HG03060 (cell line): ENCODE measurements at regions not wholly inside any gene's neighbourhood (a gene's known extent, or its start where the extent isn't known, plus 50 kb on each side); places are given as distances from the start of the nearest gene placed in this dataset.

ENCODE experiments used
- ATAC-seq: cut with Tn5 transposase; IDR thresholded peaks from one replicate; pipeline ENCODE4 v1.9.1; 2021; ENCODE audit warnings: low read depth, moderate number of reproducible peaks; ENCODE audit not compliant: unreplicated experiment

- no peak for ATAC-seq
Measured at GRCh38 chr12:114913871-114914801, 230.2 kb upstream of the TBX3 start.

- no peak for ATAC-seq
Measured at GRCh38 chr12:114912811-114913210, 228.8 kb upstream of the TBX3 start.

DNA sequence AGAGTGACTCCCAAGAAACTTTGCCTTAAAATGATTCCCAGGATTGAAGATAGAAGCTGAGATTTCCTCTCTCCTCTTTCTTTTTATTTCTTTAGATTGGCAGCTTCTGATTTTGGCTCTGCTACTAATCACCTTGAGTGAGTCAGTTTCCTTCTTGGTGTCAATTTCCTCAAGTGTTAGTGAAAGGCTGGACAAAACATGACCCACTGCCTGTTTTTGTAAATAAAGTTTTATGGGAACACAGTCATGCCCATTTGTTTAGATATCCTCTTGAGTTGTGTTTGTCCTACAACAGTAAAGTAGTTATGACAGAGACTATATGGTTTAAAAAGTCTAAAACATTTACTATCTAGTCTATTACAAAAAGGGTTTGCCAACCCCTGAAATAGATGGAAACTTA is 227.2 kb upstream of the TBX3 start:
- no peak for ATAC-seq

GRCh38 chr12:114904254-114905003 is 220.5 kb upstream of the TBX3 start:
- ATAC-seq: no peak

GRCh38 chr12:114903083-114903691 is 219.2 kb upstream of the TBX3 start:
- ATAC-seq: no peak

DNA sequence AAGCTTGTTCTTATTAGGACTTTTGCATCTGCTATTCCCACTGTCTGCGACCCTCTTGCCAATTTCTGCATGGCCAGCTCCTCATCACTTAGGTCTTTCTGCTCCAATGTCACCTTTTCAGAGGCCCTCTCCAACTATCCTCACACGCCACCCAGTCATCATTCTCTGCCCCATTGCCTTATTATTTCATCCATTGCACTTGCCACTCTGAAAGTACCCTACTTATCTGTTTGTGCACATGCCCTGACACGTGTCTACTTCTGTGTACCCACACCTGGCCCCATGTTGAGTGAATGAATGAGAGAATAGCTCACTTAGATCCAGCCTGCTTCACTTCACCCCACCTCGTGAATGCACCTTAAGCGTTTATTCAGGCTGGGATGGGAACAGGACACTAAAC is 218.7 kb upstream of the TBX3 start:
- no peak for ATAC-seq

- ATAC-seq: no peak
Measured at GRCh38 chr12:114901316-114901715, 217.3 kb upstream of the TBX3 start.

- ATAC-seq: no peak
Measured at GRCh38 chr12:114898159-114898558, 214.2 kb upstream of the TBX3 start.

DNA sequence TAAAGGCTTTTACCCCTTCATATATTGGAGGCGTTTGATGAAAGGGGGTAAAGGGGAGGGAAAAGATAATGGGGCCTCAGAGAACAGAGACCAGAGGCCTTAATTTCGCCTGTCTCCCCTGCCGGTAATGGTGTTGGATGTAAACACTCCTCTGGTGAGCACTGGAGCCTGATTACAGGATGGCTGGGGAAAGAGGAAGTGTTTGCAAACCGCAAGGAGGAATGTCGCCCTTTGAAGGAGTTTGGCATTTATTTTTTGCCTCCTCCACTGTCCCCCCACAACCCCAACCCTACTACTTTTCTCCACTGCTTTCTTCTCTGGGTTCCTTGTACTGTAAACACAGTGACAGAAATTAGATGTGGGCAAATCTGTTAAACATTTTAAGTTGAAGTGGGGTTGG is 211.9 kb upstream of the TBX3 start:
- no peak for ATAC-seq

- no peak for ATAC-seq
Measured at GRCh38 chr12:114895081-114895480, 211.1 kb upstream of the TBX3 start.

- no peak for ATAC-seq
Measured at GRCh38 chr12:114894076-114894475, 210.1 kb upstream of the TBX3 start.

DNA sequence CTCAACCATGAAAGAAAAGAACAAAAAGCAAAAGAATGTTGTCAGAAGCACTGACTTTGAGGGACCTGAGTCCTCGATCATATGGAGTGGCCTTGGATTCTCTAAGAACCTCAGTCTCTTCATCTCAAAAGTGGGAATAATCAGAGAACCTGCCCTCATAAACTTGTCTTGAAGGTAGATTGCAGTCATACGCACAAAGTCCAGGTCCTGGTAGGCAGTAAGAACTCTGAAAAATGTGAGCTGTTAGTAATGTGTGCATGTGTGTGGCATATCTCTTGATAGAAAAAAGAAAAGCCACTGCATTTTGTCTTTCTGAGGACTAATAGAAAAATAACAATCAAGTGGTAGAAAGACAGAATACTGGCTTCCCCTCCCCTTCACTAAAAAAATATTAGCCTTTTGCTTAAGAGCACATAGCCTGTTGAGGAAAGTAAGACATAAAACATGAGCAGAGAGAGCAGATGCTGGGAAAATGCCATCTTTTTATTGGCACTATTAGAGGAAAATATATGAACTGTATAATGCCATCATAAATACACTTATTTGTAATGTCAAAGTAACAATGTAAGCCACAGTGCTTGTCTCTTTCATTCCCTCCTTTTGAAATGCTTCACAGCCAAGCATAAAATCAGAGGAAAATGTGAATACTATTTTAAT is 205.1 kb upstream of the TBX3 start:
- ATAC-seq: no peak

DNA sequence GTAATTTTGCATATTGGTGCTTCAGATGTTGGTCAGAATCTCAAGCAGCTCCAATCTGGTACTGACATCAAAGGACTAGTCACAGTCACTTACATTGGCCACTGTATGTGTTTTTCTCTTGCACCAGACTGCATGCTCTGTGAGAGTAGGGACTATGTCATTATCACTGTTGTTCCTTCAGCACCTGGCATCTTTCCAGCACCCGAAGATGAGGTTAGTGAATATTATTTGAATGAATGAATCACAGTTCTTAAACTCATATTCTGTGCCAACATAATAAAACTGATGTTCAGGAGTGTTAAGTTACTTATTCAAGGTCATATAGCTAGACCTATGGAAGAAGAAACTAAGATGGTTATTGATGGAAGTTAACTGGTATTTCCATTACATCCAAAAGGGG is 204.5 kb upstream of the TBX3 start:
- ATAC-seq: no peak

GRCh38 chr12:114885501-114885900 is 201.5 kb upstream of the TBX3 start:
- ATAC-seq: no peak

DNA sequence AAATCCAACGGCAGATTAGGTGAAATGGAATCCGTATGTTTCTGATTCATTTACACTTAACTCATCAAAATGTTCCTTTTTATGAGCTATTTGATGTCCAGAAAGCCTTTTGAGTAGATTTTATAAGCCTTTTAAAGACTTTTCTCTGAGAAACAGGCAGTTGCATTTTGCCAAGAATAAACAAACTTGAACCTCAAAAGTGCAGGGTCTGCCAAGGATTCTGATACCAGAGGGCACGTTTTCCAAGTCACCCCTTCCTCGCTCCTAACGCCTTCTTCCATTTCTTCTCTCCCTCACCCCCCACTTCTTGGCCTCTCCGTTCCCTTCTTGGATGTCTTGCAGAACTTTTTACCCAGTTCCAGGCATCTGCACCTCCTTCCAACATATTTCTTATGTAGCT is 200.6 kb upstream of the TBX3 start:
- ATAC-seq: no peak

DNA sequence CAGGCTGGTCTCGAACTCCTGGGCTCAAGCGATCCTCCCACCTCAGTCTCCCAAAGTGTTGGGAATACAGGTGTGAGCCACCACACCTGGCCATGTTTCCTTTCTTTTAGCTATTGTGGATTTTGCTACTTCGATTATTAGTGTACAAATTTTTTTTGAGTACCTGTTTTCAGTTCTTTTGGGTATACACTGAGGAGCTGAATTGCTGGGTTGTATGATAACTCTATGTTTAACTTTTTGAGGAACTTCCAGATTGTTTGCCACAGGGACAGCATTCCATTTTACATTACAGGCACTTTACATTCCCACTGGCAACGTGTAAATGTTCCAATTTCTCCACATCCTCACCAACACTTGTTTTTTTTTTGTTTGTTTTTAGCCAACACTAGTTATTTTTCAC is 198.1 kb upstream of the TBX3 start:
- ATAC-seq: no peak

- no peak for ATAC-seq
Measured at GRCh38 chr12:114879354-114879753, 195.4 kb upstream of the TBX3 start.

DNA sequence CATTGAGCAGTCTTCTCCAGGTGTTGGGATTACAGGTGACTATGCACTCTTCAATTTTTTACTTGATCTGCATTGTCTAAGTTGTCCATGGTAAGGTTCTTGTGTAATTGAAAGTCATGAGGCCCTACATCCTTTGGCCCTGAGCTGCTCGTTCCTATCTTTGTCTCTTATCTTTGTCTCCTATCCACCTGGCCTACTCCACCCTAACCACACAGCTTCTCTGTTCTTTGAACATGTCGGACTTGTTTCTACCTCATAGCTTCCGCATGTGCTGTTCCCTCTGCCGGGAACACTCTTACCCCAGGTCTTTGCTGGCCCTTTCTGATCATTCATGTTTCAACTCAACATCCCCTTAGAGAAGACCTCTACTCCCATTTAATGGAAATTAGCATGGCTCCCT is 194.8 kb upstream of the TBX3 start:
- no peak for ATAC-seq

GRCh38 chr12:114876968-114877680 is 193.1 kb upstream of the TBX3 start:
- ATAC-seq: no peak

DNA sequence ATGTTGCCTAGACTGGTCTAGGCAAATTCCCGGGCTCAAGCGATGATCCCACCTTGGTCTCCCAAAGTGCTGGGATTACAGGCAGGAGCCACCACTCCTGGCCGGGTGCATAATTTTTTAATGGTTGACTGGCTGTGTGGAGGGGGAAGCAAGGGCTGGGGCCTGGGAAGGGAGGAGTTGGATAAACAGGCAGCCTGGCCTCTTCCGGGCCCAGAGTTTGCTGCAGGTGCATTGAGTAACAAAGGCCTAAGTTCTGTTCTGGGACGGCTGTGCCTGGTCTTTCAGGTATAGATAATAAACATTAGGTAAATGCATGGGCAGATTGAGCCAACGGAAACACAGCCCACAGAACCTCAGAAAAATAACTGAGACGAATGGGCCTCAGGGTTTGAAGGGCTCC is 191.3 kb upstream of the TBX3 start:
- no peak for ATAC-seq
